ENCODE measurements at regions not wholly inside any gene's neighbourhood (a gene's known extent, or its start where the extent isn't known, plus 50 kb on each side); places are given as distances from the start of the nearest gene placed in this dataset.

DNA sequence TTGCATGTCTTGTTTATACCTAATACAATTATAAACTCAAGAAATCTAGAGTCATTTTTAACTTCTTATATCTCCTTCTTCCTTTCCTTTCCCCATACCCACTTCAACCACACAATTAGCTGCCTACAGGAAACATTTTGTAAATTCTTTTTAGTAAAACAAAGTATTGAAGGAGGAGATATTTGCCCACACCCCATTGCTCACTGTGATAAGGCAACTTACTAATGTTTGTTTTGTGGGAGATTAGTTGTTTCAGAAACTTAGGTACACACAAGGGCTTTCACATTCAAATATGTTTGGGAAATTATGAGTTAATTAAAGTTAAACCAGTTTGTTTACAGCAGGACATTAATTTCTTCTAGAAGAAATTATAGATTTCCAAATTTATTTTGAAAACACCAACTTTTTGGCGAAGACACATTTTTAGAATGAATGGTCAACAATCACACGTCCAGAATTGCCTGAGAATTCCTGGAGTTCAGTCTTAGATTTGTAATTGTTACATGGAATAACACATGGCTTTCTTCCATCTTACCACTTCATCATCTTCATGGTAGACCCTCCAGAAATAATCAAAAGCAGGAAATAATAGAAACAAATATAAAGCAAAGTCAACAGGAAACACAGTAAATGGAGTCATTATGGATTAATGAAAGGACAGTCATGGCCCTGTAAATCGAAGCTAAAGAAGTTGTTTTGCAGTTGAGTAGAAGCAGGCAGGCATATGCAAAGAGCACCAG is 62.5 kb upstream of the RAB27B start:
- no peaks in the 10 kb centered on the region for H3K36me3 Mint-ChIP-seq
- WGBS (ENCODE audit: insufficient coverage), result 89% methylated on average over 1 of the region's 3 CpGs
- intact Hi-C loops (cut with micrococcal nuclease), result no loop called here

GRCh38 chr18:54766634-54767033 is 61.6 kb upstream of the RAB27B start:
- Histone ChIP-seq H3K27me3 (ENCODE audit: control insufficient read depth in 2 of 2, insufficient read depth in 2 of 2, low read length in 2 of 2) (no peaks in the 10 kb centered on the region), H3K36me3 (replicated peaks in 1 of 2; ENCODE audit: control insufficient read depth in 1 of 2, insufficient read depth in 2 of 2, low read length in 2 of 2) (no peaks in the 10 kb centered on the region), H3K4me3 (replicated peaks in 1 of 3; ENCODE audit: low read depth in 2 of 3, low read length in 3 of 3) (no peak overlapping the region), H3K4me1 (ENCODE audit: control insufficient read depth in 1 of 2, insufficient read depth in 2 of 2, low read length in 2 of 2) (no peaks in the 10 kb centered on the region), H3K27ac (ENCODE audit: low read depth in 1 of 2, low read length in 2 of 2) (no peak overlapping the region), H3K9me3 (replicated peaks in 1 of 2; ENCODE audit: control insufficient read depth in 1 of 2, insufficient read depth in 1 of 2, low read length in 2 of 2) (no peaks in the 10 kb centered on the region), H3K79me2 (ENCODE audit: insufficient read depth, low read length) (no peaks in the 10 kb centered on the region), H3K4me2 (replicated peaks; ENCODE audit: extremely low read depth, low read length, poor library complexity, severe bottlenecking) (no peak overlapping the region), H4K20me1 (ENCODE audit: insufficient read depth, low read length) (no peaks in the 10 kb centered on the region), H2AFZ (ENCODE audit: insufficient read depth, low read depth, low read length, poor library complexity, severe bottlenecking) (no peak overlapping the region), H3K9ac (ENCODE audit: insufficient read depth, low read length, poor library complexity, severe bottlenecking) (no peak overlapping the region)
- no peak overlapping the region for H3K27ac Mint-ChIP-seq
- H3K36me3 Mint-ChIP-seq, result no peaks in the 10 kb centered on the region
- intact Hi-C loops (cut with micrococcal nuclease), result no loop called here
- H3K9me3 Mint-ChIP-seq, result peaks cover 0 to 2% (median 0%) of the 10 kb centered on the region in 7 donors
- DNase-seq, result no peak
- 89% methylated on average over 1 of the region's 1 CpG for WGBS (ENCODE audit: insufficient coverage)
- H3K4me1 Mint-ChIP-seq, result no peaks in the 10 kb centered on the region
- H3K27me3 Mint-ChIP-seq (ENCODE audit: low read depth in 3 of 3), result peaks cover 0 to 9% (median 1%) of the 10 kb centered on the region in 3 donors
- no peak overlapping the region for H3K4me3 Mint-ChIP-seq
- TF ChIP-seq, protein P1, sequence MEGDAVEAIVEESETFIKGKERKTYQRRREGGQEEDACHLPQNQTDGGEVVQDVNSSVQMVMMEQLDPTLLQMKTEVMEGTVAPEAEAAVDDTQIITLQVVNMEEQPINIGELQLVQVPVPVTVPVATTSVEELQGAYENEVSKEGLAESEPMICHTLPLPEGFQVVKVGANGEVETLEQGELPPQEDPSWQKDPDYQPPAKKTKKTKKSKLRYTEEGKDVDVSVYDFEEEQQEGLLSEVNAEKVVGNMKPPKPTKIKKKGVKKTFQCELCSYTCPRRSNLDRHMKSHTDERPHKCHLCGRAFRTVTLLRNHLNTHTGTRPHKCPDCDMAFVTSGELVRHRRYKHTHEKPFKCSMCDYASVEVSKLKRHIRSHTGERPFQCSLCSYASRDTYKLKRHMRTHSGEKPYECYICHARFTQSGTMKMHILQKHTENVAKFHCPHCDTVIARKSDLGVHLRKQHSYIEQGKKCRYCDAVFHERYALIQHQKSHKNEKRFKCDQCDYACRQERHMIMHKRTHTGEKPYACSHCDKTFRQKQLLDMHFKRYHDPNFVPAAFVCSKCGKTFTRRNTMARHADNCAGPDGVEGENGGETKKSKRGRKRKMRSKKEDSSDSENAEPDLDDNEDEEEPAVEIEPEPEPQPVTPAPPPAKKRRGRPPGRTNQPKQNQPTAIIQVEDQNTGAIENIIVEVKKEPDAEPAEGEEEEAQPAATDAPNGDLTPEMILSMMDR (IDR thresholded peaks at IDR 0.05), result no peak

More for the DNA sequence above, 62.5 kb upstream of the RAB27B start:
- Histone ChIP-seq H3K79me2 (ENCODE audit: insufficient read depth, low read length) (no peaks in the 10 kb centered on the region), H3K4me1 (ENCODE audit: control insufficient read depth in 1 of 2, insufficient read depth in 2 of 2, low read length in 2 of 2) (no peaks in the 10 kb centered on the region), H2AFZ (ENCODE audit: insufficient read depth, low read depth, low read length, poor library complexity, severe bottlenecking) (no peak overlapping the region), H3K9me3 (replicated peaks in 1 of 2; ENCODE audit: control insufficient read depth in 1 of 2, insufficient read depth in 1 of 2, low read length in 2 of 2) (no peaks in the 10 kb centered on the region), H3K27ac (ENCODE audit: low read depth in 1 of 2, low read length in 2 of 2) (no peak overlapping the region), H3K36me3 (replicated peaks in 1 of 2; ENCODE audit: control insufficient read depth in 1 of 2, insufficient read depth in 2 of 2, low read length in 2 of 2) (no peaks in the 10 kb centered on the region), H4K20me1 (ENCODE audit: insufficient read depth, low read length) (no peaks in the 10 kb centered on the region), H3K9ac (ENCODE audit: insufficient read depth, low read length, poor library complexity, severe bottlenecking) (no peak overlapping the region), H3K4me2 (replicated peaks; ENCODE audit: extremely low read depth, low read length, poor library complexity, severe bottlenecking) (no peak overlapping the region), H3K27me3 (ENCODE audit: control insufficient read depth in 2 of 2, insufficient read depth in 2 of 2, low read length in 2 of 2) (no peaks in the 10 kb centered on the region), H3K4me3 (replicated peaks in 1 of 3; ENCODE audit: low read depth in 2 of 3, low read length in 3 of 3) (no peak overlapping the region)
- no peak for DNase-seq
- no peaks in the 10 kb centered on the region for H3K4me1 Mint-ChIP-seq
- peaks cover 0 to 2% (median 0%) of the 10 kb centered on the region in 7 donors for H3K9me3 Mint-ChIP-seq
- TF ChIP-seq, protein P1 (IDR thresholded peaks at IDR 0.05), result no peak
- no peak overlapping the region for H3K4me3 Mint-ChIP-seq
- peaks cover 0 to 9% (median 1%) of the 10 kb centered on the region in 3 donors for H3K27me3 Mint-ChIP-seq (ENCODE audit: low read depth in 3 of 3)
- H3K27ac Mint-ChIP-seq, result no peak overlapping the region
